T-helper 1 cell treated with Interleukin-12 subunit alpha and Interleukin-12 subunit beta and Interleukin-4 antibody, amounts not matched to agents 30 ng/mL and 1 ng/mL, for 36 hours (primary cell): ENCODE measurements at regions not wholly inside any gene's neighbourhood (a gene's known extent, or its start where the extent isn't known, plus 50 kb on each side); places are given as distances from the start of the nearest gene placed in this dataset.

ENCODE experiments used
- intact Hi-C: fragments of 100-400 bp; cut with micrococcal nuclease; formaldehyde crosslinking; loops from one replicate; pipeline ENCODE4 v1.15.1; 2024

DNA sequence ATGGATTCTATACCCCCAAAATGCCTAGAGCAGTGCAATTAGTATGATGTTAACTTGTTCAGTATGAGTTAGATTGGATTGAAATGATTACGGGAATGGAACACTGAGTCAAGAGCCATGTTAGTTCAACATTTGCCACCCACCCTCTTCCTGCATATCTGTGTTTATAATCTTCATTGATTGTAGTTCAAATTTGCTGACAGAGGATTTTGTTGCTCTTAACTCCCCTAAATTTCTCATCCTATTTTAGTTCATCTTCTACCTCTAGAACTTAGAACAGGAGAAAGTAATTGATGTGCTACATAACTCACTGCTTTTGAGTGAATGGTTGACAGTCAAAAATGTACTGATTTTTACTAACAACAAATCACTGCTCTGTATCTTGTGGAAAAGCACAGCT is 673.5 kb upstream of the NRXN1 start:
- intact Hi-C loops, result no loop called here

DNA sequence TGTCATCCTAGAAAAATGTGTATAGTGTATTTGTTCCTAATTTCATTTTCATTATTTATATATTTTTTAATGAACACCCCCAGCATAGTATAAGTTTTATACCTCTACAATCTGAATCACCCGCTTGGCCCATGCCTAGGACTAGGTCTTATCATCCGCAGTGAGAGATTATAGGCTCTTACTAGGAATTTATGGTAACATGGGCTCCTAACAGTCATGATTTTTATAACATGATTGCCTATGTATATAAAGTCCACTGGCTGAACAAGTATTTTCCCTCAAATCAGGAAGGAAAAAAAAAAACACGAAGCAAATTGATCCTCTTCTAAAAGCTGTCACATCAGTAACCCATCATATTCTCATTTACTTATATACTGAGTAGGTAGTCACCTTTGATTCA is 666.1 kb upstream of the NRXN1 start:
- intact Hi-C loops, result no loop called here

- intact Hi-C loops, result no loop called here
Measured at GRCh38 chr2:51697095-51697494, 665.2 kb upstream of the NRXN1 start.

GRCh38 chr2:51695531-51695930 is 663.6 kb upstream of the NRXN1 start:
- intact Hi-C loops, result no loop called here

DNA sequence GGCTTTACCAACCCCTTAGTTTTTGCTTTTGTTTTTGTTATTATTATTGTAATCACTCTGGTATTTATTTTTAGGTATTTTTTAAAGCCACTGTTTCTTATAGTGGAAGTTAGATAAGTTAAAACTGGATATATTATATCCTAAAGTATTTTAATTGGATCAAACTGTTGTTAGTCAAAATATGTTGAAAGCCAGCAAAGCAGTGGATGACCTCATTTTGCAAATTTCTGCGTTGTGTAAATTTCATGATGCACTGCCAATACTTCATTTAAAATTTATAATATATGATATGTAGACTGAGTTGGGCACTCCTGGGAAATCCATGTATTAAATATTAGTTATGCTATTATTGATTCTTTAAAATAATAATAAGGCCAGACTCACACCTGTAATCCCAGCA is 661.7 kb upstream of the NRXN1 start:
- intact Hi-C loops, result no loop called here

GRCh38 chr2:51681854-51682253 is 649.9 kb upstream of the NRXN1 start:
- intact Hi-C loops, result no loop called here

DNA sequence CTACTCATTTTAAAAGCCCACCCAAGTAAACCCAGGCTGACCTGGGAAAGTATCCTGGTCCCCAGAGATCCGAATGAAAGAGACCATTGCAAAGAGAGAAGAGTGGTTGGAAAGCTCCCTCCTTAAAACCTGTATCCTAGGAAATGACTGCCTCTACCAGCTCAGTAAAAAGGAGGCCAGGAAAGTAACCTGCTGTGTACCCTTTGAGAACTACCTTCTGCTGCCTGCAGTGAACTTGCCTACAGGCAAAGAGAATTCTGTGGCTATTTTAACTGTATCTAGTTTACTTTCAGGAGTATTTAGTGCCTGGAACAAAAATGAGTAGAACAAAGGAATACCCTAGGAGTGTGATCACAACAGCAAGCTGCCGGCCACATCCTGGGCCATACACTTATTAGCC is 641.7 kb upstream of the NRXN1 start:
- intact Hi-C loops, result no loop called here

DNA sequence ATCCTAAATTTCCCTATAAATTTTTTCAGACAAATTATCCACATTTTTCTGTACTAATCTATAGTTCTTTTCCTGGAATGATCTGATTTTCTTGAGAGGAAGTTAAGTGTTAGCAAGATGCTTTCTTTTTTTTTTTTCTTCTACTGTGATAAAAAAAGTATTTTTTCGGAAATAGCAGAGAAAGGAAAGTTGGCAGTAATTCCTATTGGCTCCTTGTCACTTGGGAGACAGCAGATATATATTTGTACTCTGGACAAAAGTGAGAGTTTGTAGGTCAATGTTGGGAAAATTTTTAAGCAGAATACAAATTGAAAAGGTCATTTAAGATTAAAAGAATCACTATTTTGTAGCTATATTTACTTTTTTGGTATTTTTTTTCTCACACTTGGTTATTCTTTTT is 635.7 kb upstream of the NRXN1 start:
- intact Hi-C loops, result no loop called here

- intact Hi-C loops, result no loop called here
Measured at GRCh38 chr2:51662187-51662586, 630.3 kb upstream of the NRXN1 start.

- intact Hi-C loops, result no loop called here
Measured at GRCh38 chr2:51657849-51658248, 625.9 kb upstream of the NRXN1 start.

DNA sequence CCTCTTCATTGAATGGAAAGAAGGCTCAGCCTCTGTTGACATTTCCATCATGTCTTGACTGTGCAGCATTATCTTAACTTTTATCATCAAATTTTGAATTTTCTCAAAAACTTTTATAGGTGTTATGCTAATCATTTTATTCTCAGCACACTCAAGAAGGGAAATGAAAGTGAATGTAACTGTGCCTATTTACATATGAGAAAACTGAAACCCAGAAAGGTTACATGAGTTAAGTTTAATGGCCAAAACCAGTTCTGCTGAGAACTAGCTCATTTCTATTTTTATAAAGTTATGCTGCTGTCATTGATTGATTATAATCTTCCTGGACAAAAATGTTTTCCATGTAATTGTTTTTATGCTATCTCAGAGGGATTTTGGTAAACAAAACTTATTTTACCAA is 618.8 kb upstream of the NRXN1 start:
- intact Hi-C loops, result no loop called here

GRCh38 chr2:51649366-51649765 is 617.4 kb upstream of the NRXN1 start:
- intact Hi-C loops, result no loop called here

DNA sequence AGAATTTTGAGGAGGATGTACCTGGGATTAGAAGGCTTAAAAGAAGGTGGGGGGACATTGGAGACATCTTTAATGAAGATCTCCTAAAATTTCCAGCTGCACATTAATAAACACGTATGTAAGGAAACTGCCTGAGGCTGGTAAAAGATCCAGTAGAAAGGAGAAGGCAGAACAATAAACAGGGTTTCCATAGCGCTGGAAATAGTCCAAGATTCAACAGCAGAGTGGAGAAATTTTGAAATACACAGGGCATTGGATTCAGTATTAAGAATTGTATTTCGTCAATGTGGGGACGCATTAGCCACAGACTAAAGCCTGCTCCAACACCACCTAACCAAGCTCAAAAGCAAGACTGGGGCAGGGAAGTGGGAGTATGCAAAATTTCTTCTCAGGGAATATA is 606.9 kb upstream of the NRXN1 start:
- intact Hi-C loops, result no loop called here

- intact Hi-C loops, result no loop called here
Measured at GRCh38 chr2:51633073-51633472, 601.1 kb upstream of the NRXN1 start.

DNA sequence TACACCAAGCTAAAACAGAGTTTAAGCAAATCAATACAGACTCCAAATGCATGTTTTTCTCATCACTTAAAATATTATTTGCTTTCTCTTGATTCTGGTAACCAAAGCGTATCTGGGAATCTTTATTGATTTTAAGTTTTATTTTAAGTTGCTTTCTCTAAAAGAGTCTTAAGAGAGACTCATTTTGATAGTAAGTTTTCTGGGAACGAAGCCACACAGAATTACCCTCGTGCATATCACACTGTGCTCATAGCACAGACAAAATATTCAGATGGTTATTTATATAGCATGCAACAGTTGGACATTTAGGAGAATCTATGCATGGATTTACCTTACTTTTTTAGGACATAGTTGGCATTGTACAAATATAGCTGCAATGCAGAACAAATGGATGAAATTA is 597.5 kb upstream of the NRXN1 start:
- intact Hi-C loops, result no loop called here

GRCh38 chr2:51628917-51629316 is 597.0 kb upstream of the NRXN1 start:
- intact Hi-C loops, result no loop called here

DNA sequence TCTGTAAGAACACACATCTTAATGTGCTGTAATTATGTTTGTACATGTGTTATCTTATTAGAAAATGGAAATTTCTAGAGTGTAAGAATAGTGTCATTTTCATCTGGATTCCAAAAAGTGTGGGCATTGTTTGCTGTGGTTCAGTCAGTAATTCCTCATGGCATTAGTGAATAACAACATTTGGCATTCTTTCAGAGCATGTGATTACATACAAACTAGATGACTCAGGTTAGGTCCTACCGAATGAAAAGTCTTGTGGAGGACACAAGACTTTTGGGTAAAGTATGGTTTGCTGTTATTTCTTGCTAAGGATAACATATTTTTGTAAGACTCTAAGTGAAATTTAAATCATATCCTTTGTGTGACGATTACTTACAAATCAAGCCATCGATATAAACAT is 593.1 kb upstream of the NRXN1 start:
- intact Hi-C loops, result no loop called here

DNA sequence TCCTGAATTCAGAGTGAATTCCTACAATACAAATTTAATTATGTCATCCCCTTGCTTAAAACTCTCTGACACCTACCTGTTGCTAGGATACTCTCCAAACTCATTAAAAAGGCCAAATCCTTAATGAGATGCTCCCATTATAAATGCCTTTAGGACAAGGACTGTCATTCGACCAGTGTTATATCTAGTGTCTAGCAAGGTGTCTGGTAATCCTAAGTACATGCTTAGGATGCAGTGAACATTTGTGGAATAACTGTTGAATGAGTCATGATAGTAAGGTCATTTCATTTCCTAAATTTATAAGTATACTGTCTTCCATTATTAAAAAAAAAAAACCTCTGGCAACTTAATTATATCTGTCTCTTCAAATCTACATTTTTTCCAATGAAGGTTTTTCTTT is 588.9 kb upstream of the NRXN1 start:
- intact Hi-C loops, result no loop called here

DNA sequence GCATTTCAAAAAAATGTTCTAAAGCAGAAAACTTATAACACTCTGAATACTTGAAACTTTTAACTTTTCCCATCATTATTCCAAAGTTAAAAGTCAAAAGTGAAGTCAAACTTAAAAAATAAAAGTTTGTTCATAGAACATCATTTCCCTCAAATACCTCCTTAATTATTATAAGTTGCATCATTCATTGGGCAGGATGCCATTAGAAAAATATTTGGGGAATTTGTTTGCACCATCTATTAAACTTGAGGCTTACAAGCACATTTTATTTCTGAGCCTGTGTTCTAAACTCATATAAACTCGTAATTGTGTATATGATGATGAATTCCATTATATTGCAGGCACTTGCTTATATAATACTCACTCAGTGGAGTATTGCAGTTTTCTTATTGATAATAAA is 588.0 kb upstream of the NRXN1 start:
- intact Hi-C loops, result no loop called here

DNA sequence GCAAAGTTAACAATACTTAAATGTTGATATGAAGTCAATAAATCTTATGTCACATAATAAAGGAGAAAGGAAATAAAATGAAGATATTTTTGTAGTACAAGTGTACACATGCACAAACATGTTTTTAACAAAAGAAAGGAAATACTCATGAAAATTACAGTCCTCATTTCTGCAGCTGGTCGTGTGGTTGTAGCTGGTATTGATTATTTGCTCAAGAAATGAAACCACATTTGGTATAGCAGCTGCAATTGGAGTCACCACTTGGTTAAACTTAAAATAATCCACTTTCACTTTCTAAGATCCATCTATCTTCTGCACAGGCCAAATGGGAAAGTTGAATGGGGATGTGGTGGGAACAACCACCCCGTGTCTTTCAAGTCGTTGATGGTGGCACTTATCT is 580.5 kb upstream of the NRXN1 start:
- intact Hi-C loops, result no loop called here

DNA sequence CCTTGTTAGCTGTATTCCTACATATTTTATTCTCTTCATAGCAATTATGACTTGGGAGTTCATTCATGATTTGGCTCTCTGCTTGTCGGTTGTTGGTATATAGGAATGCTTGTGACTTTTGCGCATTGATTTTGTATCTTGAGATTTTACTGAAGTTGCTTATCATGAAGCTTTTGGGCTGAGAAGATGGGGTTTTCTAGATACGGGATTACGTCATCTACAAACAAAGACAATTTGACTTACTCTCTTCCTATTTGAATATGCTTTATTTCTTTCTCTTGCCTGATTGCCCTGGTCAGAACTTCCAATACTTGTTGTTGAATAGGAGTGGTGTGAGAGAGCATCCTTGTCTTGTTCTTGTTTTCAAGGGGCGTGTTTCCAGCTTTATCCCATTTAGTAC is 569.8 kb upstream of the NRXN1 start:
- intact Hi-C loops, result no loop called here

DNA sequence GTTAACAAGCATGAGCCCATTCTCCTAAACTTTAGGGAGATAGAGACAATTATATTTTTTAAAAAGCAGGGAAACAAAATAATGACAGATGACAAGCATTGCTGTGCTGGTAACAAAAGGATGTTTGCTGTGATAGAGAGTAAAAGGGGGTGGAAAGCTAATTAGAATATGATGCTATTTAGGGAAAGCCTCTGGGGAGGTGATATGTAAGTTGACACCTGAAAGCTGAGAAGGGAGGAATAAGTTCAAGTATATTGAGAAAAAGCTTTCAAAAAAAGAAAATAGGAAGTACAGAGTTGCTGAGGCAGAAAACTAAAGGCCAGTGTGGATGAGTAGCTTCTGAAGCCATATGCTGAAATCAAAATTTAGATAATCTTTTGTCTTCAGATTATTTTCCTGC is 565.2 kb upstream of the NRXN1 start:
- intact Hi-C loops, result no loop called here

DNA sequence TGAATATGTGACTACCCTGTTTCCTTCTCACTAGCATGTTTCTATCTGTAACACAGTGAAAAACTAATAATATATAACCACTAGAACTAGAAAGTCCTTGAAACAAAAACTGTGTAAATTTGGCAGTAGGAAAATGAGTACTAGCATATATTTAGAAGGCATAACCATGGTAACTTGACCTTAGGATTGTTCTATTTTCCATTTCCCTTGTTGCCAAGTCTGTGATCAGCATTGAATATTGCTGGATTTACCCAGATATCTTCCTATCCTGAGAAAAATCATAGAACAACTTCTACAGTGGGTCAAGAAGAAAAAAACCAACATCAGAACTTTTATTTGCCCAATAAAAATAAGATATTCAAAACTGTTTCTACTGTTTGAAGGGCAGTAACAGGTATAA is 563.9 kb upstream of the NRXN1 start:
- intact Hi-C loops, result no loop called here

- intact Hi-C loops, result no loop called here
Measured at GRCh38 chr2:51581636-51582267, 549.8 kb upstream of the NRXN1 start.
